ENCODE measurements at regions not wholly inside any gene's neighbourhood (a gene's known extent, or its start where the extent isn't known, plus 50 kb on each side); places are given as distances from the start of the nearest gene placed in this dataset.

- TF ChIP-seq TARDBP (IDR thresholded peaks at IDR 0.05), result no peak
- TF ChIP-seq, protein P1, sequence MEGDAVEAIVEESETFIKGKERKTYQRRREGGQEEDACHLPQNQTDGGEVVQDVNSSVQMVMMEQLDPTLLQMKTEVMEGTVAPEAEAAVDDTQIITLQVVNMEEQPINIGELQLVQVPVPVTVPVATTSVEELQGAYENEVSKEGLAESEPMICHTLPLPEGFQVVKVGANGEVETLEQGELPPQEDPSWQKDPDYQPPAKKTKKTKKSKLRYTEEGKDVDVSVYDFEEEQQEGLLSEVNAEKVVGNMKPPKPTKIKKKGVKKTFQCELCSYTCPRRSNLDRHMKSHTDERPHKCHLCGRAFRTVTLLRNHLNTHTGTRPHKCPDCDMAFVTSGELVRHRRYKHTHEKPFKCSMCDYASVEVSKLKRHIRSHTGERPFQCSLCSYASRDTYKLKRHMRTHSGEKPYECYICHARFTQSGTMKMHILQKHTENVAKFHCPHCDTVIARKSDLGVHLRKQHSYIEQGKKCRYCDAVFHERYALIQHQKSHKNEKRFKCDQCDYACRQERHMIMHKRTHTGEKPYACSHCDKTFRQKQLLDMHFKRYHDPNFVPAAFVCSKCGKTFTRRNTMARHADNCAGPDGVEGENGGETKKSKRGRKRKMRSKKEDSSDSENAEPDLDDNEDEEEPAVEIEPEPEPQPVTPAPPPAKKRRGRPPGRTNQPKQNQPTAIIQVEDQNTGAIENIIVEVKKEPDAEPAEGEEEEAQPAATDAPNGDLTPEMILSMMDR (IDR thresholded peaks at IDR 0.05 in 2 of 3, conservative IDR thresholded peaks at IDR 0.05 in 1 of 3; ENCODE audit: insufficient read depth in 2 of 3, low read depth in 1 of 3, low read length in 3 of 3), result no peak
- TF ChIP-seq, protein P2, sequence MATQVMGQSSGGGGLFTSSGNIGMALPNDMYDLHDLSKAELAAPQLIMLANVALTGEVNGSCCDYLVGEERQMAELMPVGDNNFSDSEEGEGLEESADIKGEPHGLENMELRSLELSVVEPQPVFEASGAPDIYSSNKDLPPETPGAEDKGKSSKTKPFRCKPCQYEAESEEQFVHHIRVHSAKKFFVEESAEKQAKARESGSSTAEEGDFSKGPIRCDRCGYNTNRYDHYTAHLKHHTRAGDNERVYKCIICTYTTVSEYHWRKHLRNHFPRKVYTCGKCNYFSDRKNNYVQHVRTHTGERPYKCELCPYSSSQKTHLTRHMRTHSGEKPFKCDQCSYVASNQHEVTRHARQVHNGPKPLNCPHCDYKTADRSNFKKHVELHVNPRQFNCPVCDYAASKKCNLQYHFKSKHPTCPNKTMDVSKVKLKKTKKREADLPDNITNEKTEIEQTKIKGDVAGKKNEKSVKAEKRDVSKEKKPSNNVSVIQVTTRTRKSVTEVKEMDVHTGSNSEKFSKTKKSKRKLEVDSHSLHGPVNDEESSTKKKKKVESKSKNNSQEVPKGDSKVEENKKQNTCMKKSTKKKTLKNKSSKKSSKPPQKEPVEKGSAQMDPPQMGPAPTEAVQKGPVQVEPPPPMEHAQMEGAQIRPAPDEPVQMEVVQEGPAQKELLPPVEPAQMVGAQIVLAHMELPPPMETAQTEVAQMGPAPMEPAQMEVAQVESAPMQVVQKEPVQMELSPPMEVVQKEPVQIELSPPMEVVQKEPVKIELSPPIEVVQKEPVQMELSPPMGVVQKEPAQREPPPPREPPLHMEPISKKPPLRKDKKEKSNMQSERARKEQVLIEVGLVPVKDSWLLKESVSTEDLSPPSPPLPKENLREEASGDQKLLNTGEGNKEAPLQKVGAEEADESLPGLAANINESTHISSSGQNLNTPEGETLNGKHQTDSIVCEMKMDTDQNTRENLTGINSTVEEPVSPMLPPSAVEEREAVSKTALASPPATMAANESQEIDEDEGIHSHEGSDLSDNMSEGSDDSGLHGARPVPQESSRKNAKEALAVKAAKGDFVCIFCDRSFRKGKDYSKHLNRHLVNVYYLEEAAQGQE (IDR thresholded peaks at IDR 0.05; ENCODE audit: borderline replicate concordance), result no peak
- TF ChIP-seq, protein P2 (CRISPR knock-in tag; IDR thresholded peaks at IDR 0.05; ENCODE audit: low read depth), result no peak
- TF ChIP-seq ZNF24 (IDR thresholded peaks at IDR 0.05), result no peak
- TF ChIP-seq HNRNPH1 (optimal IDR thresholded peaks at IDR 0.05; ENCODE audit: low read depth, low read length), result no peak
- no peak for TF ChIP-seq NR0B1 (IDR thresholded peaks at IDR 0.05; ENCODE audit: partially characterized antibody)
- no peak for TF ChIP-seq GTF2F1 (IDR thresholded peaks at IDR 0.05; ENCODE audit: low read depth, low read length)
- no peak for TF ChIP-seq ZNF263 (CRISPR knock-in tag; IDR thresholded peaks at IDR 0.05; ENCODE audit: borderline replicate concordance)
- no peak for TF ChIP-seq NR2C2 (CRISPR knock-in tag; IDR thresholded peaks at IDR 0.05)
- no peak for TF ChIP-seq NR2C2 (tag; IDR thresholded peaks at IDR 0.05)
- no peak for TF ChIP-seq SOX6 (IDR thresholded peaks at IDR 0.05)
Observed at GRCh38 chr3:76644305-76644675, 395.6 kb upstream of the ROBO2 start.

Measured in K562 (cell line).